ENCODE measurements at regions not wholly inside any gene's neighbourhood (a gene's known extent, or its start where the extent isn't known, plus 50 kb on each side); places are given as distances from the start of the nearest gene placed in this dataset.

DNA sequence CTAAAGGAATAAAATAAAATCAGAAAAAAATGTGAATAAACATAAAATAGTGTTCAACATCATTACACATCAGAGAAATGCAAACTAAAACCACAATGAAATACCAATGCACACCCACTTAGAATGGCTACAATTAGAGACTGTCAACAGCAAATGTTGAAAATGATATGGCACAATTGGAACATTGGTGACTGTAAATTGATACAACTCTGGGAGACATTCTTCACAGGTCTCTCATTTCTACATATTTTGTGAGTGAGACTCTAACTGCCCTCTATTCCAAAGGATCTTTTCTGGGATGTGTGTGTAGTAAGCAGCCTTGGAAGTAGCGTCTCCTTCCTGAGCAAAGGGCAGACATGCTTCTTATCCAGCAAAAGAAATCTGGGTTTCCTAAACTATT lies 323.0 kb downstream of the FBXO15 start:
- H3K4me3 ChIP-seq (ENCODE audit: low read depth, low read length) = no peak overlapping the region
- TF ChIP-seq, protein P1, sequence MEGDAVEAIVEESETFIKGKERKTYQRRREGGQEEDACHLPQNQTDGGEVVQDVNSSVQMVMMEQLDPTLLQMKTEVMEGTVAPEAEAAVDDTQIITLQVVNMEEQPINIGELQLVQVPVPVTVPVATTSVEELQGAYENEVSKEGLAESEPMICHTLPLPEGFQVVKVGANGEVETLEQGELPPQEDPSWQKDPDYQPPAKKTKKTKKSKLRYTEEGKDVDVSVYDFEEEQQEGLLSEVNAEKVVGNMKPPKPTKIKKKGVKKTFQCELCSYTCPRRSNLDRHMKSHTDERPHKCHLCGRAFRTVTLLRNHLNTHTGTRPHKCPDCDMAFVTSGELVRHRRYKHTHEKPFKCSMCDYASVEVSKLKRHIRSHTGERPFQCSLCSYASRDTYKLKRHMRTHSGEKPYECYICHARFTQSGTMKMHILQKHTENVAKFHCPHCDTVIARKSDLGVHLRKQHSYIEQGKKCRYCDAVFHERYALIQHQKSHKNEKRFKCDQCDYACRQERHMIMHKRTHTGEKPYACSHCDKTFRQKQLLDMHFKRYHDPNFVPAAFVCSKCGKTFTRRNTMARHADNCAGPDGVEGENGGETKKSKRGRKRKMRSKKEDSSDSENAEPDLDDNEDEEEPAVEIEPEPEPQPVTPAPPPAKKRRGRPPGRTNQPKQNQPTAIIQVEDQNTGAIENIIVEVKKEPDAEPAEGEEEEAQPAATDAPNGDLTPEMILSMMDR (conservative IDR thresholded peaks at IDR 0.05; ENCODE audit: low read depth, low read length) = no peak
- no peak for DNase-seq (ENCODE audit: low read depth)

DNA sequence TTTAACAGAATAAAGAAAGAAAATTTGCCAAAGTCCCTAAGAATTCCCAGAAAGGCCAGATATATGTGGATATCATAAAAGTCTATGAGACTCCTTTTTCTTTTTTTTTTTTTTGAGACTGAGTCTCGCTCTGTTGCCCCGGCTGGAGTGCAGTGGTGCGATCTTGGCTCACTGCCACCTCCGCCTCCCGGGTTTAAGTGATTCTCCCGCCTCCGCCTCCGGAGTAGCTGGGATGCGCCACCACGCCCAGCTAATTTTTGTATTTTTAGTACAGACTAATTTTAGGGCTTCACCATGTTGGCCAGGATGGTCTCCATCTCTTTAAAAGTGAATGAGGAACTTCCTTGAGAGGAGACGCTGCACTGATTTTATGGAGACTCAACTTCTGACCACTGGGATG lies 335.2 kb downstream of the FBXO15 start:
- TF ChIP-seq, protein P1 (conservative IDR thresholded peaks at IDR 0.05; ENCODE audit: low read depth, low read length) = no peak
- no peak overlapping the region for H3K4me3 ChIP-seq (ENCODE audit: low read depth, low read length)
- DNase-seq (ENCODE audit: low read depth) = no peak

DNA sequence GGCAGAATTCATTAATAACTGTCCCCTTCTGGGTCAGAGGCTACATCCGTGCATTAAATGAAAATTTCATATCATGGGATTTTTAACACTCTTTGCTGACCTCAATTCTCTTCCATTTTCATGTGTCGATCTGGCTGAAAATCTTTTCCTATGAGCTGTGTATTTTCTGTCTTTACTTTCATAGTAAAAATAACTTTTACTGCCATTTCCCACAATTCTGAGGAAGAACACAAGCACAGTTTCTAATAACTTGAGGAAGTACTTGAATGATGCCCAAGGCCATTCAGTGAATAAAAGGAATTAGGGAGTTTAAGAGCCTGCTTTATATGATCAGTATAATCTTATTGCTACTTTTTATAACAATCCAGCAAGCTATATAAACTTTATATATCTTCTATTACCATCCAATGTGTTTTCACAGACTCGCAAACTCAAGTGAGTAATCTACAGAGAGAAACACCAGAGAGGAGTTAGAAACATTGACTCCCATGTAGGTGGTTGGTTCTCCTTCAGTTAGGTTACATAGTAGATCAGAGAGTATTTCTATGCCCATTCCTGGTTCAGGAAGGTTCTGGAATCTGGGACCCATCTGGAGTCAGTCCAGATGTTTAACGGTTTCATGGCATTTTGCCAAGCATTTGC lies 340.0 kb downstream of the FBXO15 start:
- H3K4me3 ChIP-seq (ENCODE audit: low read depth, low read length) = no peak overlapping the region
- no peak for DNase-seq (ENCODE audit: low read depth)
- TF ChIP-seq, protein P1 (conservative IDR thresholded peaks at IDR 0.05; ENCODE audit: low read depth, low read length) = no peak

DNA sequence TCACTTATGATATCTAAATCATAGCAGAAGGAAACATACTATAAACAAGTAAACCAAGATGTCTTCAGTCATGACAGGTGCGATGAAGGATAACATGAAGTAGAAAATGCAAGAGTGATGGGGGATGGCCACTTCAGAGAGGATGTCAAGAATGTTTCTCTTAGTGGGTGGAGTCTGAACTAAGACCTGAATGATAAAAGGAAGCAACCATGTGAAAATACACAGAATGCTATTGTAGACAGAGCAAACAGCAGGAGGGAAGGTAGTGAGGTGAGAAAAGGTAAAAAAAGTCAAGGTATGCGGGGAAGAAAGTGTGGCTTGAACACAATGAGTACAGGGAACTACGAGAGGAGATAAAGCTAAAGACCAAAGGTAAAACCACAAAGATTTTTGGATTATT lies 341.6 kb downstream of the FBXO15 start:
- no peak for DNase-seq (ENCODE audit: low read depth)
- TF ChIP-seq, protein P1 (conservative IDR thresholded peaks at IDR 0.05; ENCODE audit: low read depth, low read length) = no peak
- H3K4me3 ChIP-seq (ENCODE audit: low read depth, low read length) = no peak overlapping the region

DNA sequence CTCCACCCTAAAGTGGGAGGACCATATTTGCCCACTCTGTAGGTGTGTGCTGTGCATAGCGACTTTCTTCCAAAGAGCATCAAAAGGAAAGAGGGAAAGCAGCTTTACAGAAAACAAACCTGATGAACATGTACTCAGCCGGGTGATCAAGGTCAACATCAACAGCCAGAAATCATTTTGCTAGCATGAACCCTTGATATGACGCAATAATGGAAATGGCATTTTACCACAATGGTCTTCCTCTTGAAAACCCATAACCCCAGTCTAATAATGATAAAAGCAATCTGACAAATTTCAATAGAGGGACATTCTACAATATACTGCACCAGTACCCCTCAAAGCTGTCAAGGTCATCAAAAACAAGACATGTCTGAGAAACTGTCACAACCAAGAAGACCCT lies 350.2 kb downstream of the FBXO15 start:
- H3K4me3 ChIP-seq (ENCODE audit: low read depth, low read length) = no peak overlapping the region
- no peak for DNase-seq (ENCODE audit: low read depth)
- TF ChIP-seq, protein P1 (conservative IDR thresholded peaks at IDR 0.05; ENCODE audit: low read depth, low read length) = no peak

DNA sequence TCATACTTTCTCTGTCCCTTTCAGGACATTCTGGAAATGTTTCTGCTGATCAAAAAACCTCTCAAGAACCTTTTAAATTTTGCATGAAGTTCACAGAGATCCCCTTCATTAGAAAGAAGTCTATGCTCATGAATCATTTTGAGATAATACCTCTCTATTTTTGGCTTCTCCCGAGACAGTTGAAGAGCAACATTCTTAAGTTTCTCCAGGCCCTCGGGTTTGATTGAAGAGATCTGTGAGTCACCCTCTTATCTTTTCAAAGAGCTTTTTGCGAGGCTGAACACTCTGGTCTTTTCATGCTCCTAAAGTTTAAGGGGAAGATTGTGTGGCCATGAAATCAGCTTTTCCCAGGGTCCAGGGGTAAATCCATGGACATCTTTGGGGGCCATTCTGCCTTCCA lies 354.2 kb downstream of the FBXO15 start:
- TF ChIP-seq, protein P1 (conservative IDR thresholded peaks at IDR 0.05; ENCODE audit: low read depth, low read length) = no peak
- no peak for DNase-seq (ENCODE audit: low read depth)
- no peak overlapping the region for H3K4me3 ChIP-seq (ENCODE audit: low read depth, low read length)

DNA sequence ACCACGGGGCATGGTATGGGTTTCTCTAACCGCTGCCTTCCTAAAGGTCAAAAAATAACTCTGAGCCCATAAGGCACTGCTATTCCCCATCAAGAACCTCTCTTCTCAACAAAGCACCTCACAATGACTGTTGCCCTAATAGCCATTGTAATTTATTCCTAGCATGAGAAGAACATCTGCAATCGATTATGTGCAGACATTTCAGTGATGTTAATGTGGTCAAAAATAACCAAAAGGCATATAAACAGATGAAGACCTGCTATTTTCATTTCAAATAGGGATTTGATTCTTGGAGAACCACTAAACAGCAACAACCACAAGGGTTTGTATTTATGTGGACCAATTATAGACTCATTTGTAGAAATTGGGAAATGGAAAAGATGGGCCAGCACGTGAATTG lies 356.6 kb downstream of the FBXO15 start:
- TF ChIP-seq, protein P1 (conservative IDR thresholded peaks at IDR 0.05; ENCODE audit: low read depth, low read length) = no peak

More for the DNA sequence above, 356.6 kb downstream of the FBXO15 start:
- no peak overlapping the region for H3K4me3 ChIP-seq (ENCODE audit: low read depth, low read length)
- DNase-seq (ENCODE audit: low read depth) = no peak

All from epithelial cell of proximal tubule (primary cell).